ENCODE measurements at regions not wholly inside any gene's neighbourhood (a gene's known extent, or its start where the extent isn't known, plus 50 kb on each side); places are given as distances from the start of the nearest gene placed in this dataset.
"Not testable (repeated sequence)": the region's sequence is repeated elsewhere in the genome, so short reads cannot be mapped to it uniquely, and the experiment has no call there.

GRCh38 chr6:121670511-121670910 is 235.1 kb downstream of the GJA1 start:
- H3K4me1 ChIP-seq, result peaks cover 4% of the 10 kb centered on the region
- TF ChIP-seq CTCF (IDR thresholded peaks at IDR 0.05) (no peak), EP300 (IDR thresholded peaks at IDR 0.05) (no peak), POLR2AphosphoS5 (IDR thresholded peaks at IDR 0.05) (no peak), POLR2A (IDR thresholded peaks at IDR 0.05) (no peak)
- H3K27me3 ChIP-seq, result no peaks in the 10 kb centered on the region
- no peak overlapping the region for H3K4me3 ChIP-seq
- WGBS, result 94% methylated on average over 2 of the region's 2 CpGs
- DNase-seq (ENCODE audit: low spot score in 2 of 2), result no peak
- no peaks in the 10 kb centered on the region for H3K9me3 ChIP-seq
- no peaks in the 10 kb centered on the region for H3K36me3 ChIP-seq
- H3K27ac ChIP-seq, result no peak overlapping the region

- 60% methylated on average over 1 of the region's 1 CpG for WGBS
- Histone ChIP-seq H3K4me1 (no peaks in the 10 kb centered on the region), H3K27ac (no peak overlapping the region), H3K36me3 (no peaks in the 10 kb centered on the region), H3K9me3 (no peaks in the 10 kb centered on the region), H3K27me3 (no peaks in the 10 kb centered on the region), H3K4me3 (no peak overlapping the region)
- no peak for DNase-seq (ENCODE audit: low spot score in 2 of 2)
- TF ChIP-seq POLR2A (IDR thresholded peaks at IDR 0.05) (no peak), POLR2AphosphoS5 (IDR thresholded peaks at IDR 0.05) (no peak), EP300 (IDR thresholded peaks at IDR 0.05) (no peak), CTCF (IDR thresholded peaks at IDR 0.05) (no peak)
Measured at GRCh38 chr6:121677571-121677970, 242.1 kb downstream of the GJA1 start.

- DNase-seq (ENCODE audit: low spot score in 2 of 2), result no peak
- H3K9me3 ChIP-seq, result no peaks in the 10 kb centered on the region
- H3K36me3 ChIP-seq, result no peaks in the 10 kb centered on the region
- H3K4me1 ChIP-seq, result no peaks in the 10 kb centered on the region
- H3K4me3 ChIP-seq, result no peak overlapping the region
- no peak overlapping the region for H3K27ac ChIP-seq
- WGBS, result 91% methylated on average over 1 of the region's 1 CpG
- H3K27me3 ChIP-seq, result no peaks in the 10 kb centered on the region
- TF ChIP-seq EP300 (IDR thresholded peaks at IDR 0.05) (no peak), POLR2AphosphoS5 (IDR thresholded peaks at IDR 0.05) (no peak), POLR2A (IDR thresholded peaks at IDR 0.05) (no peak), CTCF (IDR thresholded peaks at IDR 0.05) (no peak)
Measured at GRCh38 chr6:121678245-121678644, 242.8 kb downstream of the GJA1 start.

- H3K27ac ChIP-seq, result no peak overlapping the region
- 96% methylated on average over 9 of the region's 9 CpGs for WGBS
- no peak overlapping the region for H3K4me3 ChIP-seq
Measured at GRCh38 chr6:121680058-121680457, 244.6 kb downstream of the GJA1 start.

GRCh38 chr6:121682666-121683065 is 247.2 kb downstream of the GJA1 start:
- no peaks in the 10 kb centered on the region for H3K27me3 ChIP-seq
- no peak overlapping the region for H3K27ac ChIP-seq
- WGBS, result 96% methylated on average over 25 of the region's 25 CpGs
- no peak for DNase-seq (ENCODE audit: low spot score in 2 of 2)
- TF ChIP-seq EP300 (IDR thresholded peaks at IDR 0.05) (no peak), POLR2AphosphoS5 (IDR thresholded peaks at IDR 0.05) (no peak), POLR2A (IDR thresholded peaks at IDR 0.05) (no peak), CTCF (IDR thresholded peaks at IDR 0.05) (no peak)
- H3K36me3 ChIP-seq, result no peaks in the 10 kb centered on the region
- no peaks in the 10 kb centered on the region for H3K4me1 ChIP-seq
- H3K4me3 ChIP-seq, result no peak overlapping the region
- H3K9me3 ChIP-seq, result no peaks in the 10 kb centered on the region

More at GRCh38 chr6:121680058-121680457, 244.6 kb downstream of the GJA1 start:
- no peaks in the 10 kb centered on the region for H3K36me3 ChIP-seq
- no peaks in the 10 kb centered on the region for H3K9me3 ChIP-seq
- TF ChIP-seq POLR2AphosphoS5 (IDR thresholded peaks at IDR 0.05) (no peak), POLR2A (IDR thresholded peaks at IDR 0.05) (no peak), EP300 (IDR thresholded peaks at IDR 0.05) (no peak), CTCF (IDR thresholded peaks at IDR 0.05) (no peak)
- no peaks in the 10 kb centered on the region for H3K4me1 ChIP-seq
- H3K27me3 ChIP-seq, result no peaks in the 10 kb centered on the region
- no peak for DNase-seq (ENCODE audit: low spot score in 2 of 2)

GRCh38 chr6:121685806-121686205 is 250.4 kb downstream of the GJA1 start:
- not testable (repeated sequence) for DNase-seq (ENCODE audit: low spot score in 2 of 2); H3K9me3 ChIP-seq; H3K4me3 ChIP-seq; H3K27me3 ChIP-seq; H3K4me1 ChIP-seq; H3K27ac ChIP-seq; H3K36me3 ChIP-seq
- 95% methylated on average over 10 of the region's 10 CpGs for WGBS

Data from suprapubic skin (tissue), 4 donors.